Stimulated activated CD4-positive, alpha-beta T cell treated with anti-CD3 and anti-CD28 coated beads, Interleukin-4, amount 100 ng/mL, for 24 hours (primary cell): ENCODE measurements at regions not wholly inside any gene's neighbourhood (a gene's known extent, or its start where the extent isn't known, plus 50 kb on each side); places are given as distances from the start of the nearest gene placed in this dataset.
"Not testable (repeated sequence)": the region's sequence is repeated elsewhere in the genome, so short reads cannot be mapped to it uniquely, and the experiment has no call there.

Experiments used
- DNase-seq: peaks from one replicate; pipeline ENCODE4 v3.0.0-alpha.2; 2020

DNA sequence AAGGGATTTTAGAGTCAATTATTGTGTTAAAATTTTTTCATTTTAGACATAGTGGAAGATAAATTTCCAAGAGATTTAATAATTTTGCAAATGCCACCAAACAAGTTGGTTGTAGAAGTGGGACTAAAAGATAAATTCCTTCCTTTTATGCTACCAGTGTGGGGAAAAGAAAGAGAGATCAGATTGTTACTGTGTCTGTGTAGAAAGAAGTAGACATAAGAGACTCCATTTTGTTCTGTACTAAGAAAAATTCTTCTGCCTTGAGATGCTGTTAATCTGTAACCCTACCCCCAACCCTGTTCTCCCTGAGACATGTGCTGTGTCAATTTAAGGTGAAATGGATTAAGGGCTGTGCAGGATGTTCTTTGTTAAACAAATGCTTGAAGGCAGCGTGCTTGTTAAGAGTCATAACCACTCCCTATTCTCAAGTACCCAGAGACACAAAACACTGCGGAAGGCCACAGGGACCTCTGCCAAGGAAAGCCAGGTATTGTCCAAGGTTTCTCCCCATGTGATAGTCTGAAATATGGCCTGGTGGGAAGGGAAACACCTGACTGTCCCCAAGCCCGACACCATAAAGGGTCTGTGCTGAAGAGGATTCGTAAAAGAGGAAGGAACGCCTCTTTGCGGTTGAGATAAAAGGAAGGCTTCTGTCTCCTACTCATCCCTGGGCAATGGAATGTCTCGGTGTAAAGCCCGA is 117.0 kb downstream of the CEP44 start:
- DNase-seq = not testable (repeated sequence)

DNA sequence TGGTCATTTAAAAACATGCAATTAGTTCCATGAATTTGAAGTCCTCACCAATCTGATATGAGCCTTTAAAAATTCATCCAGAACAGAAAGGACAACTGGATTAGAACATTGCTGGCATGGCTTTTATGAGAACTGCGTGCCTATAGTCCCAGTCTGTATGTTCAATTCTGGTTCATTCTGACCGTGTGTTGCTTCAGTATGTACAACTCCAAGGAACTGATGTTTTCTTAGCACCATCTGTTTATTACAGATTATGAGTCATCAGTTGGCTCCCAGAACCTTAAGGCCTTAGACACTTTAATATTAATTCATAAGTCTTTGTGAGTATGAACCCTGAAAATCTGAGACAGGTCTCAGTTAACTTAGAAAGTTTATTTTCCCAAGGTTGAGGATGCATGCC is 115.0 kb downstream of the CEP44 start:
- DNase-seq = no peak

DNA sequence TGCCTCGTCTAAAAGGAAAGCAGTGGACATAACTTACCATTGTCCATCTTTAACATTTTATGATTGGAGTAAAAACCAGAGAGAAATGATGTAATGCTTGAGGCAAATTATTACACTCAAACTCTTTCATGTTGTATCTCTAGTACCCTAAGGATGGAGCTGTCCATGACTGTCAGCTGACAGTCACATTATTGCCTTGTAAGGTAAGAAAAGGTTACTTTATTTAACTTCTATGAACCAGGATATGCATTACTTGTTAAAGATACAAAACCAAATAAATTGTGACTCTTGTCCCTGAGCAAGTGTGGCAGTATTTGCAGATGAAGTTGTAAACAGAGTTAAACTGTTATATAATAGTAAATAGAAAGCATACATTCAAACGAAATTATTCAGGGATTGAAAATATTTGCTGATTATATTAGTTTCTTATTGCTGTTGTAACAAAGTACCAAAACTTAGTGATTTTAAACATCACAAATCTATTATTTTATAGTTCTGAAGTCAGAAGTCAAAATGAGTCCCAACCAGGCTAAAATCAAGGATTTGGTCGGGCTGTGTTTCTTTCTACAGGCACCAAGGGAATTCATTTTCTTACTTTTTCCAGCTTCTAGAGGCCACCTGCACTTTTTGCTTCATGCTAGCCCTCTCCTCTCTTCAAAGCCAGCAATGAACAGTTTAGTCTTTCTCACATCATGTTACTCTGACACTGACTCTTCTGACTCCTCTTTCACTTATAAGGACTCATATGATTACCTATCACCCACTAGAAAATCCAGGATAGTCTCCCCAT is 113.8 kb downstream of the CEP44 start:
- no peak for DNase-seq

DNA sequence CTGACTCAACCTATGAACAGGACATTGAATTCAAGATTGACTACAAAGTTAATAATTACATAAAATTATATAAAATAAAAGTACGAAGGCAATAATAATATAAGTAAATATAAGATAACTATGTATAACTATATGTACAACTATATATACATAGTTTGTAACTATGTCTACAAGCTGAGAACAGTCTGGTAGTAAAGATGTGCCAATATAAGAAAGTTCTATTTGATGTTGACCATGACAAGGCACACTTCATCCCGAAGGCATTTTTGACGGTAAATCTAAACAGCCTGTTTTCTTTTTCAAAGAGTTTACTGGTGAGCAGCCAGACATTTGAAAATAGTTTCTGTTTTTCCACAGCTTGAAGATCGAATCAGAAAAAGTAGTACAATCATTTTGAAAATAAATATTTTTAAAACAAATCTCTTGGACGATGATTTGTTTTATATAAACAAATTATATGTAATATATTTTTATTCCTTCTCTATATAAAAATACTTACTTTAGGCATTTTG is 112.9 kb downstream of the CEP44 start:
- no peak for DNase-seq

GRCh38 chr4:174394915-174395314 is 111.2 kb downstream of the CEP44 start:
- DNase-seq = no peak

- no peak for DNase-seq
These were observed 105.7 kb downstream of the CEP44 start for GRCh38 chr4:174389439-174389838.

DNA sequence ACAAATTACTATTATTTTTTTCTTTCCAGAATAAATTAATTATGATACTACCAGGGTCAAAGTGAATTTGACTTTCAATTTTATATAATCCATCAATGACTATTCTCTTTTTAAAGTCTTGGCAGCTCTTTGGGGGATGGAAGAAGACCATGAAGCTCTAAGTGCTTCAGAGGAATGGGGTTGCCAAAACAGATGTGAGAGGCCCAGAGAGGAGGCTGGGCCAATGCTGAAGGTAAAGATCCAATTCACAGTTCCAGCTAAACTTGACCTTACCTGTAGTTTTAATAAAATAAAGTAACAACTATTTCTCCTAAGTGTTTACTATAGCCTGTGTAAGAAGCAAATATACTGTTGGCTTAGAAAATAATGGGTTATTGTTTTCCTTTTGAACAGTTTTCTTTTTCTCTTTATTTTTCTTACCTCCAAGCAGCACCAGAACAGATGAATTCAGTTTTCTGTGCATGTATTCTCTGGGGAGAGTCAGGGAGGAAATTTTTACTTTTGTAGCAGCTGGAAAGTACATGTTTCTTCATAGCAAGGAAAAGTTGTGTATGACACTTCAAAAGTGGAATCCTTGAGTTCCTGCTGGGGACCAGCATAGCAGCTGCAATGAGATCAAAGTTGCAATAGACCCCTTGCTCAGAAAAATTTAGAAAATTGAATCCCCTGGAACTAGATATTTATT is 104.9 kb downstream of the CEP44 start:
- no peak for DNase-seq

- no peak for DNase-seq
These were observed 104.0 kb downstream of the CEP44 start for GRCh38 chr4:174387721-174388120.

DNA sequence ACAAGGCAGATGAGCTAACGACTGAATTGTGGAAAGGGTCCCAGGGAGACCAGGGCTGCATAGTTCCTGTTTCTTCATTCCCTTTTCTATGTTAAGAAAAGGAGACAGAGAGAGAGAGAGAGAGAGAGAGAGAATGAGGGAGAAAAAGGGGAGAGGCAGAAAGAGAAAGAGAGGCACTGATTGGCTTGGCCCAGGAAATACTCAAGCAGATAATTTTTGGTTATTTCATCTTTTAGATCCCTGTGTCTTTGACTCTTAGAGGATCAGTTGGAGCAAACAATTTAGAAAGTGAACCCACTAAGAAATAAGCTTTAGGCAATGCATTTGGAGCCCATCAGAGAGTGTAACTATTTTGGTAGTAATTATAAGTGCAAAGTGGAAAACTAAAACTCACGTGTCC is 103.4 kb downstream of the CEP44 start:
- DNase-seq = no peak

DNA sequence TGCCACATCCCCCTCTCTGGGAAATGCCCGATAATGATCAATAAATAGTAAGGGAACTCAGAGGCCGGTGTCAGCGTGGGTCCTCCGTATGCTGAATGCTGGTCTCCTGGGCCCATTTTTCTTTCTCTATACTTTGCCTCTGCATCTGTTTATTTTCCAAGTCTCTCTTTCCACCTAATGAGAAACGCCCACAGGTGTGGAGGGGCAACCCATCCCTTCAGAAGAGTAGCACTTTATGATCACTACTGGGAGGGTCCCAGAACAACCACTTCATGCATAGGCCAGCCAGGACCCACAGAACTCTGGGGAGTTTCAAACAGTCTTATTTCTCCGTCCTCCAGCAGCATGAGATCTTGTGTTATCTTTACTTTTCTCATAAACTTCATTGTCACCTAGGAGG is 100.1 kb downstream of the CEP44 start:
- no peak for DNase-seq

GRCh38 chr4:174382938-174383605 is 99.4 kb downstream of the CEP44 start:
- DNase-seq = not testable (repeated sequence)
